ENCODE measurements at regions not wholly inside any gene's neighbourhood (a gene's known extent, or its start where the extent isn't known, plus 50 kb on each side); places are given as distances from the start of the nearest gene placed in this dataset.
"Not testable (repeated sequence)": the region's sequence is repeated elsewhere in the genome, so short reads cannot be mapped to it uniquely, and the experiment has no call there.

GRCh38 chr5:93359296-93359959, 221.6 kb downstream of the NR2F1-AS1 start:
- no peak for TF ChIP-seq CTCF (IDR thresholded peaks at IDR 0.05; ENCODE audit: insufficient read depth, low read depth, low read length)
- peak overlapping the region; percentile 13 for H3K4me3 ChIP-seq (ENCODE audit: low read depth, low read length)
- DNase-seq (ENCODE audit: low read depth), result peak; percentile 99

GRCh38 chr5:93358176-93358575, 222.8 kb downstream of the NR2F1-AS1 start:
- peak; percentile 71 for DNase-seq (ENCODE audit: low read depth)
- H3K4me3 ChIP-seq (ENCODE audit: low read depth, low read length), result no peak overlapping the region
- no peak for TF ChIP-seq CTCF (IDR thresholded peaks at IDR 0.05; ENCODE audit: insufficient read depth, low read depth, low read length)

- TF ChIP-seq CTCF (IDR thresholded peaks at IDR 0.05; ENCODE audit: insufficient read depth, low read depth, low read length), result no peak
- DNase-seq (ENCODE audit: low read depth), result no peak
- H3K4me3 ChIP-seq (ENCODE audit: low read depth, low read length), result no peak overlapping the region
These were observed 223.3 kb downstream of the NR2F1-AS1 start for GRCh38 chr5:93357686-93358085.

- no peak for DNase-seq (ENCODE audit: low read depth)
- no peak overlapping the region for H3K4me3 ChIP-seq (ENCODE audit: low read depth, low read length)
- no peak for TF ChIP-seq CTCF (IDR thresholded peaks at IDR 0.05; ENCODE audit: insufficient read depth, low read depth, low read length)
These were observed 225.3 kb downstream of the NR2F1-AS1 start for GRCh38 chr5:93355691-93356090.

- H3K4me3 ChIP-seq (ENCODE audit: low read depth, low read length), result no peak overlapping the region
- no peak for DNase-seq (ENCODE audit: low read depth)
- TF ChIP-seq CTCF (IDR thresholded peaks at IDR 0.05; ENCODE audit: insufficient read depth, low read depth, low read length), result no peak
These were observed 228.8 kb downstream of the NR2F1-AS1 start for GRCh38 chr5:93352186-93352585.

- no peak for TF ChIP-seq CTCF (IDR thresholded peaks at IDR 0.05; ENCODE audit: insufficient read depth, low read depth, low read length)
- no peak overlapping the region for H3K4me3 ChIP-seq (ENCODE audit: low read depth, low read length)
- DNase-seq (ENCODE audit: low read depth), result no peak
These were observed 231.4 kb downstream of the NR2F1-AS1 start for GRCh38 chr5:93349613-93350012.

GRCh38 chr5:93348231-93348630, 232.8 kb downstream of the NR2F1-AS1 start:
- H3K4me3 ChIP-seq (ENCODE audit: low read depth, low read length), result no peak overlapping the region
- TF ChIP-seq CTCF (IDR thresholded peaks at IDR 0.05; ENCODE audit: insufficient read depth, low read depth, low read length), result no peak
- no peak for DNase-seq (ENCODE audit: low read depth)

- not testable (repeated sequence) for DNase-seq (ENCODE audit: low read depth); H3K4me3 ChIP-seq (ENCODE audit: low read depth, low read length)
These were observed 234.2 kb downstream of the NR2F1-AS1 start for GRCh38 chr5:93346850-93347249.
